OCI-LY3 (cell line): ENCODE measurements at regions not wholly inside any gene's neighbourhood (a gene's known extent, or its start where the extent isn't known, plus 50 kb on each side); places are given as distances from the start of the nearest gene placed in this dataset.
"Not testable (repeated sequence)": the region's sequence is repeated elsewhere in the genome, so short reads cannot be mapped to it uniquely, and the experiment has no call there.

ENCODE experiments used
- H2AFZ ChIP-seq: fragments of 200-600, 300-600 bp; shearing (Covaris generic); 2 replicates; pipeline ENCODE4 v1.6.0; 2014; ENCODE audit warnings: antibody characterized with exemption, low read depth, low read length
- H3K27ac ChIP-seq: fragments of 200-600, 300-600 bp; sonication (generic); 2 replicates; pipeline ENCODE4 v1.5.1; 2014; ENCODE audit warnings: mild to moderate bottlenecking, low read length, moderate library complexity, mixed read lengths
- H3K27me3 ChIP-seq: fragments of 200-600, 300-600 bp; sonication (generic); 2 replicates; pipeline ENCODE4 v1.6.1; 2014; ENCODE audit warnings: low read depth, low read length, mixed read lengths
- H3K36me3 ChIP-seq: fragments of 200-600, 300-600 bp; sonication (generic); replicated peaks from 2 replicates; pipeline ENCODE3; 2014; ENCODE audit warnings: low read depth, low read length, mixed read lengths
- H3K4me1 ChIP-seq: fragments of 300-600, 200-600 bp; sonication (generic); 2 replicates; pipeline ENCODE4 v1.6.1; 2014; ENCODE audit warnings: low read length, mixed read lengths
- H3K4me2 ChIP-seq: fragments of 200-600, 300-600 bp; sonication (generic); 2 replicates; pipeline ENCODE4 v1.6.1; 2014; ENCODE audit warnings: low read length, mixed read lengths
- H3K4me3 ChIP-seq: fragments of 300-600, 200-600 bp; sonication (generic); 2 replicates; pipeline ENCODE4 v1.5.1; 2014; ENCODE audit warnings: antibody characterized with exemption, mild to moderate bottlenecking, low read length, moderate library complexity
- H3K79me2 ChIP-seq: fragments of 300-600, 200-600 bp; shearing (Covaris generic); 2 replicates; pipeline ENCODE4 v1.6.1; 2014; ENCODE audit warnings: mild to moderate bottlenecking, low read length, mixed read lengths
- H3K9ac ChIP-seq: fragments of 300-600, 200-600 bp; shearing (Covaris generic); 2 replicates; pipeline ENCODE4 v1.6.0; 2014; ENCODE audit warnings: mild to moderate bottlenecking, low read length, moderate library complexity
- H3K9me3 ChIP-seq: fragments of 200-600, 300-600 bp; shearing (Covaris generic); 2 replicates; pipeline ENCODE4 v1.6.1; 2014; ENCODE audit warnings: low read length, mixed read lengths; ENCODE audit not compliant: insufficient read depth
- H4K20me1 ChIP-seq: fragments of 200-600, 300-600 bp; sonication (generic); 2 replicates; pipeline ENCODE4 v1.6.1; 2016; ENCODE audit warnings: low read length, mixed read lengths; ENCODE audit not compliant: insufficient read depth
- CTCF ChIP-seq: fragments of 200-600, 300-600 bp; sonication (generic); IDR thresholded peaks from 2 replicates; pipeline ENCODE4 v1.5.1; 2014; ENCODE audit warnings: antibody characterized with exemption, low read length, low read depth
- EZH2phosphoT487 ChIP-seq: fragments of 200-600 bp; shearing (Covaris generic); IDR thresholded peaks from 2 replicates; pipeline ENCODE4 v1.6.1; 2018; ENCODE audit warnings: antibody characterized with exemption, mixed run types, low read depth

- Histone ChIP-seq H3K27ac (no peak overlapping the region), H3K9me3 (no peaks in the 10 kb centered on the region), H2AFZ (no peak overlapping the region), H3K27me3 (no peaks in the 10 kb centered on the region), H3K9ac (no peak overlapping the region), H3K4me3 (no peak overlapping the region), H4K20me1 (no peaks in the 10 kb centered on the region), H3K79me2 (no peaks in the 10 kb centered on the region), H3K36me3 (no peaks in the 10 kb centered on the region), H3K4me1 (0 out of 2 replicates have a peak, but pooled peaks cover 7% of the 10 kb centered on the region), H3K4me2 (no peak overlapping the region)
- TF ChIP-seq EZH2phosphoT487 (no peak), CTCF (no peak)
These were observed 285.8 kb downstream of the ADGRD1 start for GRCh38 chr12:131239384-131240094.

- no peak overlapping the region for H3K4me3 ChIP-seq
- no peaks in the 10 kb centered on the region for H3K79me2 ChIP-seq
- H3K4me2 ChIP-seq: no peak overlapping the region
- H2AFZ ChIP-seq: no peak overlapping the region
- no peaks in the 10 kb centered on the region for H3K27me3 ChIP-seq
- 0 out of 2 replicates have a peak, but pooled peaks cover 7% of the 10 kb centered on the region for H3K4me1 ChIP-seq
- no peaks in the 10 kb centered on the region for H3K9me3 ChIP-seq
- no peak overlapping the region for H3K27ac ChIP-seq
- H3K9ac ChIP-seq: no peak overlapping the region
- no peaks in the 10 kb centered on the region for H3K36me3 ChIP-seq
- TF ChIP-seq EZH2phosphoT487: no peak
- TF ChIP-seq CTCF: no peak
- H4K20me1 ChIP-seq: no peaks in the 10 kb centered on the region
These were observed 287.8 kb downstream of the ADGRD1 start for GRCh38 chr12:131241517-131241916.

GRCh38 chr12:131242741-131243496 lies 289.2 kb downstream of the ADGRD1 start:
- Histone ChIP-seq H3K36me3 (no peaks in the 10 kb centered on the region), H3K4me1 (0 out of 2 replicates have a peak, but pooled peaks cover 7% of the 10 kb centered on the region), H3K27me3 (no peaks in the 10 kb centered on the region), H4K20me1 (no peaks in the 10 kb centered on the region), H3K4me3 (no peak overlapping the region), H2AFZ (no peak overlapping the region), H3K9ac (no peak overlapping the region), H3K79me2 (no peaks in the 10 kb centered on the region), H3K4me2 (no peak overlapping the region), H3K27ac (no peak overlapping the region), H3K9me3 (no peaks in the 10 kb centered on the region)
- TF ChIP-seq EZH2phosphoT487: no peak

- H3K36me3 ChIP-seq, H3K9me3 ChIP-seq, H3K27me3 ChIP-seq, H3K79me2 ChIP-seq, H3K9ac ChIP-seq, H2AFZ ChIP-seq, H3K4me2 ChIP-seq, H3K27ac ChIP-seq, H4K20me1 ChIP-seq, H3K4me1 ChIP-seq, H3K4me3 ChIP-seq: not testable (repeated sequence)
These were observed 290.5 kb downstream of the ADGRD1 start for GRCh38 chr12:131244157-131244688.

GRCh38 chr12:131245161-131245560 lies 291.5 kb downstream of the ADGRD1 start:
- H3K79me2 ChIP-seq, H4K20me1 ChIP-seq, H3K4me3 ChIP-seq, H3K36me3 ChIP-seq, H3K9ac ChIP-seq, H3K27me3 ChIP-seq, H3K27ac ChIP-seq, H2AFZ ChIP-seq, H3K9me3 ChIP-seq, H3K4me1 ChIP-seq, H3K4me2 ChIP-seq: not testable (repeated sequence)
